Neuronal stem cell (in vitro differentiated cells): ENCODE measurements at regions not wholly inside any gene's neighbourhood (a gene's known extent, or its start where the extent isn't known, plus 50 kb on each side); places are given as distances from the start of the nearest gene placed in this dataset.
A peak's percentile ranks its signal among the peaks of the same experiment; 100 is the strongest.

Experiments
- DNase-seq: peaks from one replicate; pipeline ENCODE4 v3.0.0-alpha.2; 2013; ENCODE audit warnings: low spot score
- H2AFZ ChIP-seq: one replicate; pipeline ENCODE4 v1.6.1; 2013; ENCODE audit warnings: mild to moderate bottlenecking, low read length, inconsistent platforms
- H2AK5ac ChIP-seq: 2 replicates; pipeline ENCODE4 v1.6.1; 2013; ENCODE audit warnings: low read depth, mild to moderate bottlenecking, inconsistent platforms, low read length, moderate library complexity, mixed read lengths
- H2BK120ac ChIP-seq: 2 replicates; pipeline ENCODE4 v1.6.1; 2013; ENCODE audit warnings: low read depth, mild to moderate bottlenecking, inconsistent platforms, low read length, moderate library complexity, mixed read lengths
- H2BK12ac ChIP-seq: one replicate; pipeline ENCODE4 v1.6.1; 2013; ENCODE audit warnings: low read length, inconsistent platforms
- H2BK15ac ChIP-seq: 2 replicates; pipeline ENCODE4 v1.6.1; 2013; ENCODE audit warnings: mild to moderate bottlenecking, low read length, inconsistent platforms, mixed read lengths
- H2BK5ac ChIP-seq: one replicate; pipeline ENCODE4 v1.6.1; 2013; ENCODE audit warnings: inconsistent platforms, mild to moderate bottlenecking, low read length, moderate library complexity
- H3K14ac ChIP-seq: one replicate; pipeline ENCODE4 v1.6.1; 2013; ENCODE audit warnings: low read length, inconsistent platforms
- H3K18ac ChIP-seq: 2 replicates; pipeline ENCODE4 v1.6.1; 2013; ENCODE audit warnings: low read length, inconsistent platforms
- H3K23ac ChIP-seq: 2 replicates; pipeline ENCODE4 v1.6.1; 2013; ENCODE audit warnings: low read depth, mild to moderate bottlenecking, mixed read lengths, low read length, inconsistent platforms; ENCODE audit not compliant: poor library complexity
- H3K27ac ChIP-seq: replicated peaks from 3 replicates; pipeline ENCODE4 v1.5.1; 2013; ENCODE audit warnings: low read length, inconsistent platforms
- H3K27me3 ChIP-seq, 3 experiments: 2 replicates each; pipeline ENCODE4 v1.6.1; 2013; ENCODE audit warnings: low read length in 3 of 3, mild to moderate bottlenecking in 2 of 3, inconsistent platforms in 1 of 3, low read depth in 1 of 3, mixed read lengths in 1 of 3, moderate library complexity in 1 of 3; ENCODE audit not compliant: control insufficient read depth in 3 of 3, insufficient read depth in 3 of 3
- H3K36me3 ChIP-seq, 2 donors: replicated peaks in 1 of 2; 2 replicates each; pipeline ENCODE4 v1.6.1; 2013; ENCODE audit warnings: low read length in 2 of 2; ENCODE audit not compliant: control insufficient read depth in 2 of 2, insufficient read depth in 2 of 2
- H3K4ac ChIP-seq: 2 replicates; pipeline ENCODE4 v1.6.1; 2013; ENCODE audit warnings: inconsistent platforms, mild to moderate bottlenecking, low read length, moderate library complexity
- H3K4me1 ChIP-seq, 2 donors: 1 replicate in 1 of 2; 2 replicates in 1 of 2; pipeline ENCODE4 v1.6.1; 2013; ENCODE audit warnings: low read length in 2 of 2, low read depth in 1 of 2; ENCODE audit not compliant: control insufficient read depth in 2 of 2, insufficient read depth in 1 of 2
- H3K4me2 ChIP-seq: one replicate; pipeline ENCODE4 v1.6.1; 2013; ENCODE audit warnings: mild to moderate bottlenecking, low read length, inconsistent platforms; ENCODE audit not compliant: insufficient read depth, poor library complexity, severe bottlenecking
- H3K4me3 ChIP-seq, 2 donors: 2 replicates each; pipeline ENCODE4 v1.5.1; 2013; ENCODE audit warnings: low read length in 2 of 2, mild to moderate bottlenecking in 2 of 2, inconsistent platforms in 1 of 2, moderate library complexity in 1 of 2
- H3K79me1 ChIP-seq: one replicate; pipeline ENCODE4 v1.6.1; 2013; ENCODE audit warnings: low read depth, mild to moderate bottlenecking, inconsistent platforms, low read length, moderate library complexity
- H3K9ac ChIP-seq: one replicate; pipeline ENCODE4 v1.6.1; 2013; ENCODE audit warnings: mild to moderate bottlenecking, low read depth, low read length, inconsistent platforms; ENCODE audit not compliant: poor library complexity
- H3K9me3 ChIP-seq, 2 donors: replicated peaks in 1 of 2; 2 replicates each; pipeline versions ENCODE3 to v1.6.1; 2013; ENCODE audit warnings: low read length in 2 of 2, mild to moderate bottlenecking in 2 of 2, inconsistent platforms in 1 of 2, low read depth in 1 of 2, mixed read lengths in 1 of 2, moderate library complexity in 1 of 2; ENCODE audit not compliant: control insufficient read depth in 2 of 2, insufficient read depth in 1 of 2
- H4K8ac ChIP-seq: one replicate; pipeline ENCODE4 v1.6.1; 2013; ENCODE audit warnings: low read depth, mild to moderate bottlenecking, inconsistent platforms, low read length, moderate library complexity
- H4K91ac ChIP-seq: one replicate; pipeline ENCODE4 v1.6.1; 2013; ENCODE audit warnings: low read length, low read depth, mild to moderate bottlenecking, inconsistent platforms; ENCODE audit not compliant: poor library complexity
- WGBS, 2 donors: extraction: QIAGEN DNeasy Blood & Tissue Kit; methylation state at CpG; one replicate each; pipeline ENCODE4 v1.1.7; 2013; ENCODE audit warnings: missing lambda C conversion rate in 2 of 2, mixed read lengths in 1 of 2; ENCODE audit not compliant: insufficient read length in 2 of 2, insufficient replicate concordance in 1 of 2; ENCODE audit errors: extremely low coverage in 2 of 2; 5-methylcytosine and 5-hydroxymethylcytosine counted together

DNA sequence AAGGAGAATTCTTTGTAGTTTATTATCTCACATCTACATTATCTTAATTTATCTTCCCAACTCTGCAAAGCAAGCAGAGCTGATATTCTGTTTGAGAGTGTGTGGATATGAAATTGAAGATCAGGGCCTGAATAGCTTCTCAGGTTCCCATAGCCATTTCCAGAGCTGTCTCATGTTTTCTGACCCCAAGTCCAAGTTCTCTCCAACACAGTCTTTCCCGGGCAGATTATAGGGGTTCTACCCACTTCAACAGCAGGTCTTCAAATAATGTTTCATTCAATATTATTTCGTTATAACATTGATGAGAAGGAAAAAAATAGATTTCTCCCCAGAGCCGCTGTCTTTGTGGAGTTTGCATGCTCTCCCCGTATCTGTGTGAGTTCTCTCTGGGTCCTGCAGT is 234.9 kb downstream of the ENC1 start:
- H2AK5ac ChIP-seq: no peak overlapping the region
- no peak overlapping the region for H2BK15ac ChIP-seq
- H2BK120ac ChIP-seq: no peak overlapping the region
- no peak overlapping the region for H3K27ac ChIP-seq
- no peak overlapping the region for H2BK12ac ChIP-seq
- no peak overlapping the region for H3K4me3 ChIP-seq
- H3K36me3 ChIP-seq: no peaks in the 10 kb centered on the region
- no peak overlapping the region for H3K18ac ChIP-seq
- peaks cover 6 to 19% of the 10 kb centered on the region in 2 donors for H3K4me1 ChIP-seq
- no peak overlapping the region for H3K23ac ChIP-seq
- no peak overlapping the region for H3K4me2 ChIP-seq
- DNase-seq: no peak
- no peak overlapping the region for H4K8ac ChIP-seq
- H2BK5ac ChIP-seq: no peak overlapping the region
- no peak overlapping the region for H2AFZ ChIP-seq
- no CpG with 5 or more reads among the region's 4 CpGs for WGBS, 2 donors
- no peak overlapping the region for H3K9ac ChIP-seq
- no peaks in the 10 kb centered on the region for H3K79me1 ChIP-seq
- H3K9me3 ChIP-seq: no peaks in the 10 kb centered on the region
- H3K4ac ChIP-seq: no peak overlapping the region
- no peak overlapping the region for H3K14ac ChIP-seq
- H4K91ac ChIP-seq: no peak overlapping the region
- no peaks in the 10 kb centered on the region for H3K27me3 ChIP-seq

- H3K4me1 ChIP-seq: peaks cover 6 to 19% of the 10 kb centered on the region in 2 donors
- H3K4me2 ChIP-seq: no peak overlapping the region
Observed at GRCh38 chr5:74404574-74405508, 235.7 kb downstream of the ENC1 start.

GRCh38 chr5:74403771-74404170 is 236.8 kb downstream of the ENC1 start:
- Histone ChIP-seq H3K27ac (no peak overlapping the region), H3K14ac (no peak overlapping the region), H4K91ac (no peak overlapping the region), H3K18ac (no peak overlapping the region), H3K79me1 (no peaks in the 10 kb centered on the region), H3K4me2 (no peak overlapping the region), H2BK15ac (no peak overlapping the region), H3K4ac (no peak overlapping the region), H4K8ac (no peak overlapping the region), H2BK5ac (no peak overlapping the region), H3K9me3 (peaks cover 0 to 3% of the 10 kb centered on the region in 2 donors), H2AK5ac (no peak overlapping the region), H3K9ac (no peak overlapping the region), H2BK12ac (no peak overlapping the region), H2AFZ (no peak overlapping the region), H3K4me1 (peaks cover 6 to 19% of the 10 kb centered on the region in 2 donors), H3K23ac (no peak overlapping the region), H3K4me3 (no peak overlapping the region), H3K27me3 (no peaks in the 10 kb centered on the region), H2BK120ac (no peak overlapping the region), H3K36me3 (no peaks in the 10 kb centered on the region)
- WGBS, 2 donors: no CpG with 5 or more reads among the region's 2 CpGs
- DNase-seq: no peak

More at GRCh38 chr5:74404574-74405508, 235.7 kb downstream of the ENC1 start:
- no CpG with 5 or more reads among the region's 4 CpGs for WGBS, 2 donors
- H3K14ac ChIP-seq: no peak overlapping the region
- H3K9me3 ChIP-seq: no peaks in the 10 kb centered on the region
- no peaks in the 10 kb centered on the region for H3K79me1 ChIP-seq
- no peak overlapping the region for H3K27ac ChIP-seq
- H2BK15ac ChIP-seq: no peak overlapping the region
- DNase-seq: no peak
- H3K27me3 ChIP-seq: no peaks in the 10 kb centered on the region
- no peak overlapping the region for H3K4ac ChIP-seq
- no peak overlapping the region for H3K18ac ChIP-seq
- H2BK5ac ChIP-seq: no peak overlapping the region
- no peak overlapping the region for H2BK120ac ChIP-seq
- no peak overlapping the region for H3K9ac ChIP-seq
- H2AFZ ChIP-seq: no peak overlapping the region
- no peaks in the 10 kb centered on the region for H3K36me3 ChIP-seq
- H3K4me3 ChIP-seq: no peak overlapping the region
- no peak overlapping the region for H3K23ac ChIP-seq
- H4K8ac ChIP-seq: no peak overlapping the region
- no peak overlapping the region for H4K91ac ChIP-seq
- H2AK5ac ChIP-seq: no peak overlapping the region
- H2BK12ac ChIP-seq: no peak overlapping the region

- Histone ChIP-seq H2BK12ac (no peak overlapping the region), H3K18ac (peak overlapping the region; percentile 25), H3K4me2 (no peak overlapping the region), H3K79me1 (no peaks in the 10 kb centered on the region), H2AFZ (peak overlapping the region; percentile 59), H2AK5ac (no peak overlapping the region), H3K9ac (no peak overlapping the region), H3K27ac (no peak overlapping the region), H3K27me3 (peaks cover 0 to 3% (median 0%) of the 10 kb centered on the region in 3 experiments), H3K23ac (no peak overlapping the region), H3K4me1 (peaks cover 6 to 19% of the 10 kb centered on the region in 2 donors), H2BK120ac (no peak overlapping the region), H3K9me3 (peaks cover 0 to 3% of the 10 kb centered on the region in 2 donors), H3K4me3 (no peak overlapping the region), H2BK15ac (no peak overlapping the region), H3K4ac (no peak overlapping the region), H4K8ac (no peak overlapping the region), H3K14ac (no peak overlapping the region), H4K91ac (no peak overlapping the region), H3K36me3 (no peaks in the 10 kb centered on the region), H2BK5ac (no peak overlapping the region)
- no CpG with 5 or more reads among the region's 4 CpGs for WGBS, 2 donors
- no peak for DNase-seq
Observed at GRCh38 chr5:74402553-74402952, 238.0 kb downstream of the ENC1 start.
